Upper lobe of right lung (tissue), 1 donor: ENCODE measurements at regions not wholly inside any gene's neighbourhood (a gene's known extent, or its start where the extent isn't known, plus 50 kb on each side); places are given as distances from the start of the nearest gene placed in this dataset.

Source experiments
- ATAC-seq: fragments of 200-7000 bp; cut with Tn5 transposase; one replicate; pipeline ENCODE4 v1.9.1; 2020; ENCODE audit warnings: mild to moderate bottlenecking, moderate library complexity
- DNase-seq: peaks from one replicate; pipeline ENCODE4 v3.0.0-alpha.2; 2020
- H3K27ac ChIP-seq: fragments of 200-600 bp; one replicate; pipeline ENCODE4 v1.8.0; 2022
- H3K27me3 ChIP-seq: fragments of 200-600 bp; one replicate; pipeline ENCODE4 v1.8.0; 2022; ENCODE audit warnings: mild to moderate bottlenecking
- H3K36me3 ChIP-seq: fragments of 200-600 bp; one replicate; pipeline ENCODE4 v1.8.0; 2022
- H3K4me1 ChIP-seq: fragments of 200-600 bp; one replicate; pipeline ENCODE4 v1.8.0; 2022
- H3K4me3 ChIP-seq: fragments of 200-600 bp; one replicate; pipeline ENCODE4 v1.8.0; 2022; ENCODE audit warnings: mild to moderate bottlenecking
- H3K9me3 ChIP-seq: fragments of 200-600 bp; one replicate; pipeline ENCODE4 v1.8.0; 2022
- CTCF ChIP-seq: fragments of 200-600 bp; IDR thresholded peaks from one replicate; pipeline ENCODE4 v1.8.0; 2022; ENCODE audit warnings: antibody characterized with exemption
- intact Hi-C: fragments of 100-400 bp; cut with DNase I; formaldehyde crosslinking; loops from one replicate; pipeline ENCODE4 v1.11.0; 2022
- donor health status: DM: no; HTN: yes; CAD: no; lungs with severe emphysema.

- no peak overlapping the region for H3K4me3 ChIP-seq
- TF ChIP-seq CTCF = no peak
- peaks cover 12% of the 10 kb centered on the region for H3K4me1 ChIP-seq
- intact Hi-C loops = no loop called here
- ATAC-seq (no peak), DNase-seq (no peak)
- H3K27ac ChIP-seq = no peak overlapping the region
- H3K9me3 ChIP-seq = no peaks in the 10 kb centered on the region
- no peaks in the 10 kb centered on the region for H3K36me3 ChIP-seq
- no peaks in the 10 kb centered on the region for H3K27me3 ChIP-seq
Measured at GRCh38 chr4:128512767-128513322, 225.2 kb upstream of the PGRMC2 start.

DNA sequence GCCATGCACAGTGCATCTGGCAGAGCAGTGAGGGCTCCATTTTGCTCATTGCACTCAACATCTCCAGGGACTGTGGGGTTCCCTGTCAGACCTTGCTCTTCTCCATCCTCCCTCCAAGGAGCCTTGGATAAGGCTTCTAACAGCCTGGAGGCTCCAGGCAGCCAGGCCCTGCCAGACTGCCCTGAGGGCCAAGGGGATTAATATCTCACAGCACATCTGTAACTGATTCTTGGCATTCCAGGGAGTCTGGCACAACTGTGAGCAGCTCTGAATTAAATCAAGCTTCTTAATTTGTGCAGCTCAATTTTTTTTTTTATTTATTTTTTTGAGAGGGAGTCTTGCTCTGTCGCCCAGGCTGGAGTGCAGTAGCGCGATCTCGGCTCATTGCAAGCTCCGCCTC, 224.5 kb upstream of the PGRMC2 start:
- DNase-seq (no peak), ATAC-seq (no peak)
- Histone ChIP-seq H3K4me1 (peaks cover 7% of the 10 kb centered on the region), H3K4me3 (no peak overlapping the region), H3K27ac (no peak overlapping the region), H3K27me3 (no peaks in the 10 kb centered on the region), H3K36me3 (no peaks in the 10 kb centered on the region), H3K9me3 (no peaks in the 10 kb centered on the region)
- no peak for TF ChIP-seq CTCF
- intact Hi-C loops = no loop called here

DNA sequence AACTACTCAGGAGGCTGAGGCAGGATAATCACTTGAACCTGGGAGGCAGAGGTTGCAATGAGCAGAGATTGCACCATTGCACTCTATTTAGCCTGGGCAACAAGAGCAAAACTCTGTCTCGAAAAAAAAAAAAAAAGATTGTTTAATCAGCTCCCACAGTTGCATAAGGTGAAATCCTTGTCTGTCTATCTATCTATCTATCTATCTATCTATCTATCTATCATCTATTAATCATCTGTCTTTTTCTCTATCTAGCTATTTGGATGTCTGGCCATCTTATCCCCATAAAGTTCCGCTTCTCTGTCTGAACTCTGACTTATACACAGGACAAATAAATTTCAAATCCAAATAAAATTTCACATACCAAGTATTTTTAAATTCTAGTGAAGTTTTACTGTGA, 223.2 kb upstream of the PGRMC2 start:
- no peaks in the 10 kb centered on the region for H3K9me3 ChIP-seq
- TF ChIP-seq CTCF = no peak
- DNase-seq = no peak
- H3K4me1 ChIP-seq = no peaks in the 10 kb centered on the region
- H3K27me3 ChIP-seq = no peaks in the 10 kb centered on the region
- H3K36me3 ChIP-seq = no peaks in the 10 kb centered on the region
- H3K27ac ChIP-seq = no peak overlapping the region
- ATAC-seq = no peak
- H3K4me3 ChIP-seq = no peak overlapping the region
- intact Hi-C loops = no loop called here

DNA sequence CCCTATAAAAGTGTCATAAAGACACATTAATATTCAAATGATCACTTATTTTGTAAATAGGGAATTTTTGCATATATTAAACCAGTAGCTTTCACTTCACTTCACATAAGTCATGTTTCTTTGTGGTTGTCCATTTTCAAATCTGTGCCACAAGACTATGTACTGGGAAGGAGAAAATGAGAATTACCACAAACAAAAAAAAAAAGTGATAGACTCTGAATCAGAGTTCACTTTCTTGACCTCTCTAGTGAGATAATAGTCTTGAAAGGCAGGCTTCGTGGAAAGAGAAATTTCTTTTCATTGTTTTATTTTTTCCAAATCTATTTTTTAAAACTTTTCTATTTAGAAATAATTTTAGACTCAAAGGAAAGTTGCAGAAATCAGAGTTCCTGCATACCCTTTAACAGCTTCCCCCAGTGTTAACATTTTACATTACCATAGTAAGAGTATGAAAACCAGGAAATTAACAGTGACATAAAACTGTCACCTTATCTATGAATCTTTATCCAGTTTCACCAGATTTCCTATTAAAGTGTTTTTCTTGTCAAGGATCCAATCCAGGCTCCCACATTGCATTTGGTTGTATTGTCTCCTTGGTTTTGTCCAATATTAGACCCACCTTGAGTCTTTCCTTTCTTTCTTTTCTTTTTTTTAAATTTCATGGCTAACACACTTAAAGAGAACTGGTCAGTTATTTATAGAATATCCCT, 215.4 kb upstream of the PGRMC2 start:
- Histone ChIP-seq H3K9me3 (peaks cover 7% of the 10 kb centered on the region), H3K27me3 (no peaks in the 10 kb centered on the region), H3K36me3 (no peaks in the 10 kb centered on the region), H3K27ac (no peak overlapping the region), H3K4me3 (no peak overlapping the region), H3K4me1 (no peaks in the 10 kb centered on the region)
- ATAC-seq (no peak), DNase-seq (no peak)
- TF ChIP-seq CTCF = no peak
- intact Hi-C loops = no loop called here

DNA sequence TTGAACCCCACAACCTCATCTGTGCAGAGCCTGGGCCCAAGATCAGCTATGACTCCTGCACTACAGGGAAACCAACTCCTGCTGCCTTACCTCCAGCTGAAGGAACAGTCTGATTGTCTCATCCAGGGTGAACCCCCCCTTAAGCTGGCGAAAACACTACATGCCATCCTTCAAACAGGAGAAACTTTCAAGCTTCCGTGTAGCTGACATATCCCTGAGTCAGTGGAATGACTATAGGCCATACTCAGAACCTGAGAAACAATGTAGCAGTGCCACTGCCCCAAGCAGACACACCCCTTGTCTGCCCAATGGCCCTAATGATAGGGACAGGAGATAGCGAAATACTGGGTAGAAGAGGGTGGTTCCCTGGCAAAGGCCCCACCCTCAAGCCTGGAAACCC, 213.6 kb upstream of the PGRMC2 start:
- intact Hi-C loops = no loop called here
- Histone ChIP-seq H3K27ac (no peak overlapping the region), H3K9me3 (peaks cover 7% of the 10 kb centered on the region), H3K36me3 (no peaks in the 10 kb centered on the region), H3K4me3 (no peak overlapping the region), H3K4me1 (no peaks in the 10 kb centered on the region), H3K27me3 (no peaks in the 10 kb centered on the region)
- no peak for ATAC-seq
- no peak for DNase-seq
- no peak for TF ChIP-seq CTCF
